Left forelimb (tissue), 1 donor: ENCODE measurements at regions not wholly inside any gene's neighbourhood (a gene's known extent, or its start where the extent isn't known, plus 50 kb on each side); places are given as distances from the start of the nearest gene placed in this dataset.
"Not testable (repeated sequence)": the region's sequence is repeated elsewhere in the genome, so short reads cannot be mapped to it uniquely, and the experiment has no call there.

ENCODE experiments used
- DNase-seq: peaks from one replicate; pipeline ENCODE4 v3.0.0-alpha.2; 2018; ENCODE audit warnings: low spot score

- DNase-seq = no peak
These were observed 812.6 kb upstream of the SPRY2 start for GRCh38 chr13:81153478-81153877.

GRCh38 chr13:81148822-81149221 is 807.9 kb upstream of the SPRY2 start:
- no peak for DNase-seq

DNA sequence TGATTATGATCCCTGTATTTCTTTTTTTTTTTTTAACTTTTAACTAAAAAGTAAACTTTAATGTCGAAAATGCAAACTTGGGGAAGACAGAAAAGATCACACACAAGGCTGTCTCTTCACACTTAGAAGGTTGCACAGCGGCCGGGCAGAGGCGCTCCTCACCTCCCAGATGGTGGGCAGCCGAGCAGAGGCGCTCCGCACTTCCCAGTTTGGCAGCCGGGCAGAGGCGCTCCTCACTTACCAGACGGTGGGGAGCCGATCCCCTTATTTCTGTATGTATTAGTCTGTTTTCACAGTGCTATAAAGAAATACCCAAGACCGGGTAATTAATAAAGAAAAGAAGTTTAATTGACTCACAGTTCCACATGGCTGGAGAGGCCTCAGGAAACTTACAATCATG is 805.6 kb upstream of the SPRY2 start:
- not testable (repeated sequence) for DNase-seq

- DNase-seq = no peak
These were observed 801.5 kb upstream of the SPRY2 start for GRCh38 chr13:81142306-81142999.

- no peak for DNase-seq
These were observed 799.7 kb upstream of the SPRY2 start for GRCh38 chr13:81140675-81141074.

DNA sequence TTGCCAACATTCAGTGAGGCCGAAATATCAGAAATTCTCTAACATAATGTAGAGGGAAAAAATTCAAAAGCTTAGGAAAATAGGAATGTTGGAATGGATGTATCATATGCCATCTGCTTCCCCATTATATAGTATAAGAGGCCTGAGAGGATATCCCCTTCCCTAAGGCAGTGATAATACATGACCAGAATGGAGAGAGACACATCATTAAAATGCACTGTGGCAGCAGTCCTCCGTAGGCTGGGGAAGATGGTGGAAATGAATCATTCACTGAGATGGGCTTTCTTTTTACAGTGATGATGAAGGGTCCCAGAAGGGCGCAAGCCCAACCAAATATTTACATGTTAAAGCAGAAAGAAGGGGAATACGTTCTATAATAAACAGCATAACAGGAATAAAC is 799.1 kb upstream of the SPRY2 start:
- DNase-seq = no peak

GRCh38 chr13:81138353-81138980 is 797.5 kb upstream of the SPRY2 start:
- DNase-seq = no peak

GRCh38 chr13:81133066-81133465 is 792.1 kb upstream of the SPRY2 start:
- DNase-seq = no peak

GRCh38 chr13:81117416-81117815 is 776.5 kb upstream of the SPRY2 start:
- no peak for DNase-seq

DNA sequence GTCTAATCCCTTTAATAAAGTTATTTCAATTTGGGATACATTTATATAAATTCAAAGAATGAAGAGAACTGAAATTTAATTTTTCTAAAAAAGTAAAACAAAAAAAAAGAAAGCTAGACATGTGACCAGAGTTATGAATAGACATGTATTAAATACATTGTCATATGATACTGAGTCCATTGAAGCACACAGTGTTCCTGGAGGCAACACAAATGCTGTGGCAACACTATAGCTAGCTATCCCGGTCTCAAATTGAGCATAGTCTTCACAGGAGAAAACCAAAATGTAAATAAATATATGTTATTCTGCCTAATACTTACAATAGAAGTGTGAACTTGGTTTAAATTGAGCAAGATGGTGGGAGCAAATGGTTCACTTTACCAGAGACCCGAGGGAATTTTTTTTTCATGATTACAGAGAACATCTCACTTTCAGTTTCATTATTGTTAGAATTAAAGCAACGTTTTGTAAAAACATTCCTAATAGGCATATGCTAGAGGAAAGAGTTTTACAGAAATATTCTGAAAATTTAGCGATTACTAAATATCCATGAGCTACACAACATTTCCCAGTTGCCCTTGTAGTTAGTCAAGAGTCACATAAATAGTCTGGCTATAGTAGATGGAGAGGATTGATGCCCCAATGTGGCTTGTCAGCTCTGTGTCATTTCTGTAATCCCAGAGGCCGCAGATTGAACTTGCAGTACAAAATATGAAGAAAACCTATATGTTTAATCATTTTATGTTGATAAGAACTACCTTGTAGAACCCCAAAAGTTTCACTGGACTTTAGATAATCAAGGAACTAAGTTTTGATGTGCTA is 775.7 kb upstream of the SPRY2 start:
- DNase-seq = no peak

DNA sequence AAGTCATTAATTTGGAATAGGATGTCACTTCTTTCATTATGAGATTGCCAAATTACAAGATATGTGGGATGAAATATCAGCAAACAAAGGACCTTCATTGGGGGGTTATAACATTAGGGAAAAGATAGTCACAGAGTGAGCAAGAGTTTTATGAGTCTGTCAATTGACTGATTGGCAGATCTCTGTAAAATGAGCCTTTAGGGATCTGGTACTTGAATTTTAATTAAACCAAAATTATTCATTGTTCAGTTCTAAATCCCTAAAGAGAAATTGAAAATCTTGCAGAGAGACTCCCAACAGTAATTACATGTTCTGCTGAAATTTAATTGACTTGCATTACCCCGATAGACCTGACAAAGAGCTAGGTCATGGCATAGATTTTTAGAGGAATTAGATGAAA is 768.1 kb upstream of the SPRY2 start:
- DNase-seq = no peak

DNA sequence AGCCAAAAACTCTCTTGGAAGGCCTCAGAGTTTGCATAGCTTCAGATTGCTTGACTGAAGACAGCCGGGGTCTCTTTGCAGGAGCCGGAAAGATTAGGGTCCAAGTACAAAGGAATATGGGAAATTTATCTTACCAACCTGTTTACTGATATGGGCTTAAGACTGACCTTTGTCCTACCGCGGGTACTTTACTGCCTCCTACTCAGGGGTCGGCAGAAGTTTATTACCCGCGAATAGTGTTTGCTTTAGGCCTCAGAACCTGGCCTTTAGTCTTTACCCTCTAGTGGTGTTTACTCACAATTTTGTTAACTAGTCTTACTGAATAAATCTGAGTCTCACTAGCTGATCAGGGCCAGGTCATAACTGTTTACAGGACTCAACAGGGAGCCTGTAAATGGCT is 765.4 kb upstream of the SPRY2 start:
- DNase-seq = no peak

DNA sequence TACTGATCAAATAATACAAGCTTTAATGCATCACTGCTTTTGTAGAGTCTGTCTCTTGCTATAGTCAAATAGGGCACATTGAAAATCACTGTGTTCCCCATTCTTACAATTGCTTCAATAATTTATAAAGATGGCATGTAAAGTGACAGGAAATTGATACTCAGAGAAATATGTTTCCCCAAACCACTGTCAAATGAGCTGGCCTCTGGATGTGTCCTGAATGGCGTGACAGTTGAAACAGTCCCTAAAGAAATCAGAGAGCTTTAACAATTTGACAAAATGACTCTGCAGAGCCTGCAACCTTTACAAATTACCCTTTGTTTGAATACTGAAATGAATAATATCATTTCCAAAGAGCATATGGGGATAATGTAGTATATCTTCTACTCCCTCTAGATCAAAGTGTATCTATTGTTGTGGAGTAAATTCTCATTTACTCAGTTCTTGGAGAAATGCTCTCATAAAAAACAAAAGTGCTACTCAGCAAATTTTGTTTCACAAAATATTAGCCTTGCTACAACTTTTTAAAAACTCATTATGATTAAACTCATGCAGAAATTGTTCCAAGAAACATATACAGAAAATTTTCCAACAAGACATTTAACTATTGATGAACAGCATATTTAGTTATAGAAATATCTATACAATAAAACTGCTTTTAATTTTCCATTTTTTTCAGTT is 763.2 kb upstream of the SPRY2 start:
- DNase-seq = no peak

- not testable (repeated sequence) for DNase-seq
These were observed 761.1 kb upstream of the SPRY2 start for GRCh38 chr13:81102066-81102465.

- DNase-seq = no peak
These were observed 748.6 kb upstream of the SPRY2 start for GRCh38 chr13:81089371-81090157.

DNA sequence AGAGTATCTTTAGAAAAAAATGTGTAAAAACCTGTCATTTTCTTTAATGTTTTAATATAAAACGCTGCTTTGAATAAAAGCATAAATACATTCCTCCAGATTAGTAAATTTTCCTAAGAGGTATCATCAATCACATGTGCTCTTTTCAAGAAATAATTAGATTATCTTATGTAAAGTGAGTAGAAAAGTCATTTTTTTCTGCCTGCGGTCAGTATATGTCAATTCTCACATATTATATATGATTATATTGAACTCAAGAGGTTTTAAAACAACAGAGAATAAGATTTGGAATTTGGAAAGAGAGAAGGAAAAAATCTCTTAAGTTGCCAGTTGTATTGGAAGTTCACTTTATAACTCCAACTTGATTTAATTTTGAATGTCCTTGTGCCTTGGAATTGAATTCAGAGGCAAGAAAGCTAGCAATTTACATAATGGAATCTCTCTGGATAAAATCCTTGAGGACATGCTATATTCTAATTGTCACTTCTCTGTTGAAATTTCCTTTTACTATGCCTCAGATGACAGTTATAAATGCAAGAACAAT is 740.1 kb upstream of the SPRY2 start:
- no peak for DNase-seq

GRCh38 chr13:81078048-81078447 is 737.1 kb upstream of the SPRY2 start:
- DNase-seq = no peak

DNA sequence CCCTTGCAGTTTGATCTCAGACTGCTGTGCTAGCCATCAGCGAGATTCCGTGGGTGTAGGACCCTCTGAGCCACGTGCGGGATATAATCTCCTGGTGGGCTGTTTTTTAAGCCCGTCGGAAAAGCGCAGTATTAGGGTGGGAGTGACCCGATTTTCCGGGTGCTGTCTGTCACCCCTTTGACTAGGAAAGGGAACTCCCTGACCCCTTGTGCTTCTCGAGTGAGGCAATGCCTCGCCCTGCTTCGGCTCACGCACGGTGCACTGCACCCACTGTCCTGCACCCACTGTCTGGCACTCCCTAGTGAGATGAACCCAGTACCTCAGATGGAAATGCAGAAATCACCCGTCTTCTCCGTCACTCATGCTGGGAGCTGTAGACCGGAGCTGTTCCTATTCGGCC is 728.9 kb upstream of the SPRY2 start:
- DNase-seq = not testable (repeated sequence)

DNA sequence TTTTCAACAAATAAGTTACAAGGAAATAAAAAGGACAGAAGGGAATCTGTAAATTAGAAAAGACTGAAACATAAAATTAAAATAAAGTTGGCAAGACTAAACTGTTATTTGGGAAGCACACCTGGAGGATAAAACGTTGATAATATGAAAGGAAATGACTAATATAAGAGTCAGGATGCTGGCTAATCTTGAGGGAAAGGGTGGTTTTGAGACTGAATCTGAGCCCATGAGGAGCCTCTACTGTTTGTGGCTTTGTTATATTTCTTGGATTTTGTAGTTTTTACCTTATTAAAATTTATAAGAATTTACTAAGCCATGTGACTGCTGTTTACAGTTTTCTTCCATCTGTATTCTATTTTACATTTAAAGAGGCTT is 718.0 kb upstream of the SPRY2 start:
- DNase-seq = no peak

GRCh38 chr13:81058211-81058915 is 717.4 kb upstream of the SPRY2 start:
- DNase-seq = no peak

DNA sequence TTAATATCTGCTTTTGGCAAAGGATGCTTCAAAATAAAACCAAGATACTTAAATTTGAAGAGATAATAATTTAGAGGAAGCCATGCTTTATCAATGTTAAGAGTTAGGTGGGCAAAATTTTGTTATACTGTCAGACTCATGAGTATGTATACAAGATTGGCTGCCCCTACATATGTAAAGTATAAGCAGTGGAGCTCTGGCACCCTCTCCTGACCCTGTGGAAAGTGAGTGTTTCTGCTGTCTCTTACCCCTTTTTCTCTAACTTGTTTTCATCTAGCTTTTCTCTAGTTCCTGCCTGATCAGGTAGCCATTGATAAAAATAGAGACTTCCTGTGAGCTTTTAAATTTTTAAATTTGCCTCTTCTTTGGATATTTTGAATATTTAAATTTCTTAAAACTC is 710.9 kb upstream of the SPRY2 start:
- DNase-seq = no peak
